HCT116 (cell line): ENCODE measurements at regions not wholly inside any gene's neighbourhood (a gene's known extent, or its start where the extent isn't known, plus 50 kb on each side); places are given as distances from the start of the nearest gene placed in this dataset.

Experiments used
- ATAC-seq: fragments of 200-7000 bp; cut with Tn5 transposase; 2 replicates; pipeline ENCODE4 v1.9.1; 2020; ENCODE audit warnings: mild to moderate bottlenecking, moderate library complexity
- BruUV-seq: library from RNA; stranded (reverse); fragments of 400-500 nt; replicated peaks from 2 replicates; lab custom pipeline; 2021; lab: Mats Ljungman, UMichigan
- CTCF ChIA-PET: fragments of 300-600 bp; sonication (Branson Sonifier 250); formaldehyde crosslinking; loops from one replicate; lab custom pipeline; 2021; ENCODE audit warnings: antibody characterized with exemption; lab: Charles Lee
- POLR2A ChIA-PET: fragments of 300-600, 350-600 bp; sonication (Branson Sonifier 250); formaldehyde crosslinking; loops from one replicate; lab custom pipeline; 2021; ENCODE audit warnings: antibody characterized with exemption; lab: Charles Lee
- RAD21 ChIA-PET, 2 experiments: fragments of 300-600 bp; sonication (Branson Sonifier 250); formaldehyde crosslinking; loops; one replicate each; lab custom pipeline; 2023; ENCODE audit warnings: low total read pairs in 2 of 2; ENCODE audit not compliant: uncharacterized antibody in 2 of 2, unreplicated experiment in 2 of 2, low non-redundant PET in 1 of 2; lab: Charles Lee
- DNase-seq: peaks from one replicate; pipeline ENCODE4 v3.0.0-alpha.2; 2010; ENCODE audit warnings: low read depth, low spot score
- H2AFZ ChIP-seq: fragments of 200-600 bp; shearing (Covaris generic), sonication (generic); 2 replicates; pipeline ENCODE4 v1.6.1; 2017; ENCODE audit warnings: low read depth, mixed run types, mixed read lengths, antibody characterized with exemption, low read length; ENCODE audit not compliant: poor library complexity, severe bottlenecking
- H3K27ac ChIP-seq: 2 replicates; pipeline ENCODE4 v1.5.1; 2012; ENCODE audit warnings: low read depth, low read length
- H3K27me3 ChIP-seq: fragments of 200-600 bp; sonication (generic); 2 replicates; pipeline ENCODE4 v1.6.1; 2016; ENCODE audit warnings: mixed run types, low read length, mixed read lengths; ENCODE audit not compliant: insufficient read depth
- H3K36me3 ChIP-seq, 2 experiments: fragments of 200-500 bp in 1 of 2; fragments of 200-600 bp in 1 of 2; sonication (Bioruptor generic) in 1 of 2; sonication (generic) in 1 of 2; 2 replicates each; pipeline versions ENCODE4 v1.5.1 to v1.6.1; 2014 to 2016; ENCODE audit warnings: low read length in 2 of 2, inconsistent platforms in 1 of 2, mixed read lengths in 1 of 2, mixed run types in 1 of 2; ENCODE audit not compliant: insufficient read depth in 2 of 2, control insufficient read depth in 1 of 2
- H3K4me1 ChIP-seq, 2 experiments: fragments of 200-600 bp in 1 of 2; sonication (generic) in 1 of 2; 2 replicates each; pipeline versions ENCODE4 v1.5.1 to v1.6.1; 2012 to 2017; ENCODE audit warnings: low read length in 2 of 2, inconsistent platforms in 1 of 2, mild to moderate bottlenecking in 1 of 2, mixed read lengths in 1 of 2, mixed run types in 1 of 2, moderate library complexity in 1 of 2; ENCODE audit not compliant: insufficient read depth in 2 of 2, control insufficient read depth in 1 of 2
- H3K4me2 ChIP-seq: fragments of 200-600 bp; sonication (generic); 2 replicates; pipeline ENCODE4 v1.6.1; 2017; ENCODE audit warnings: mixed run types, low read length, mixed read lengths
- H3K4me3 ChIP-seq, 2 experiments: fragments of 200-600 bp in 1 of 2; sonication (generic) in 1 of 2; replicated peaks in 1 of 2; 2 replicates each; pipeline ENCODE4 v1.5.1; 2011 to 2016; ENCODE audit warnings: low read length in 2 of 2, control low read depth in 1 of 2, low read depth in 1 of 2, mild to moderate bottlenecking in 1 of 2, mixed read lengths in 1 of 2, mixed run types in 1 of 2
- H3K79me2 ChIP-seq: fragments of 200-600 bp; sonication (generic); 2 replicates; pipeline ENCODE4 v1.6.1; 2017; ENCODE audit warnings: mild to moderate bottlenecking, mixed run types, low read length, moderate library complexity, mixed read lengths; ENCODE audit not compliant: insufficient read depth
- H3K9ac ChIP-seq: fragments of 200-600 bp; sonication (generic); 2 replicates; pipeline ENCODE4 v1.6.1; 2016; ENCODE audit warnings: low read length, mixed read lengths
- H3K9me2 ChIP-seq: fragments of 200-600 bp; sonication (generic), shearing (Covaris generic); 2 replicates; pipeline ENCODE4 v1.6.1; 2017; ENCODE audit warnings: mixed run types, mild to moderate bottlenecking, moderate library complexity; ENCODE audit not compliant: insufficient read depth
- H3K9me3 ChIP-seq, 2 experiments: fragments of 200-500 bp in 1 of 2; fragments of 200-600 bp in 1 of 2; sonication (Bioruptor generic) in 1 of 2; sonication (generic) in 1 of 2; 2 replicates each; pipeline ENCODE4 v1.6.1; 2014 to 2017; ENCODE audit warnings: low read length in 2 of 2, mixed read lengths in 2 of 2, inconsistent platforms in 1 of 2, low read depth in 1 of 2, mild to moderate bottlenecking in 1 of 2, mixed run types in 1 of 2, moderate library complexity in 1 of 2; ENCODE audit not compliant: control insufficient read depth in 1 of 2, insufficient read depth in 1 of 2
- H4K20me1 ChIP-seq: fragments of 200-600 bp; sonication (generic), shearing (Covaris generic); 2 replicates; pipeline ENCODE4 v1.6.1; 2017; ENCODE audit warnings: mixed run types, mild to moderate bottlenecking, moderate library complexity; ENCODE audit not compliant: insufficient read depth
- ATF3 ChIP-seq: IDR thresholded peaks from 2 replicates; pipeline ENCODE4 v1.6.1; 2012
- CBX3 ChIP-seq: IDR thresholded peaks from 2 replicates; pipeline ENCODE4 v1.6.1; 2012; ENCODE audit warnings: low read depth
- EZH2 ChIP-seq: fragments of 200-600 bp; sonication (generic); IDR thresholded peaks from 2 replicates; pipeline ENCODE4 v1.6.1; 2017; ENCODE audit warnings: antibody characterized with exemption, mixed run types
- FOSL1 ChIP-seq: IDR thresholded peaks from 2 replicates; pipeline ENCODE4 v1.6.1; 2012; ENCODE audit warnings: low read depth
- JUND ChIP-seq: IDR thresholded peaks from 2 replicates; pipeline ENCODE4 v1.6.1; 2012
- TCF7L2 ChIP-seq: IDR thresholded peaks from 2 replicates; pipeline ENCODE4 v1.7.0; 2011; ENCODE audit warnings: borderline replicate concordance, inconsistent platforms; ENCODE audit not compliant: insufficient read depth, insufficient read length; ENCODE audit errors: extremely low read depth
- YY1 ChIP-seq: IDR thresholded peaks from 2 replicates; pipeline ENCODE4 v1.6.1; 2011; ENCODE audit warnings: low read length, low read depth, moderate library complexity, mild to moderate bottlenecking; ENCODE audit not compliant: insufficient replicate concordance; ENCODE audit errors: extremely low read depth
- ZFX ChIP-seq: fragments of 450-650 bp; IDR thresholded peaks from 2 replicates; pipeline ENCODE4 v1.6.1; 2017
- ZNF274 ChIP-seq: fragments of 200-500 bp; sonication (Bioruptor generic); IDR thresholded peaks from 2 replicates; pipeline ENCODE4 v1.6.1; 2014; ENCODE audit warnings: mild to moderate bottlenecking, low read depth, low read length, inconsistent platforms
- intact Hi-C: fragments of 100-400 bp; cut with micrococcal nuclease; formaldehyde crosslinking; loops from 2 replicates; pipeline ENCODE4 v1.10.0; 2022

GRCh38 chr12:17759982-17760381, 330.0 kb downstream of the RERGL start:
- CTCF ChIA-PET, result no interaction called here
- intact Hi-C loops, result no loop called here
- Histone ChIP-seq H3K4me2 (no peak overlapping the region), H3K4me3 (no peak overlapping the region), H3K9me2 (no peaks in the 10 kb centered on the region), H3K27me3 (no peaks in the 10 kb centered on the region), H2AFZ (no peak overlapping the region), H3K9ac (no peak overlapping the region), H3K79me2 (no peaks in the 10 kb centered on the region), H4K20me1 (no peaks in the 10 kb centered on the region), H3K9me3 (no peaks in the 10 kb centered on the region; a peak in 1 of 4 replicates), H3K36me3 (no peaks in the 10 kb centered on the region), H3K27ac (no peak overlapping the region), H3K4me1 (no peaks in the 10 kb centered on the region)
- POLR2A ChIA-PET, result no interaction called here
- BruUV-seq, result no TSS peak
- no peak for DNase-seq
- TF ChIP-seq CBX3 (no peak), FOSL1 (no peak), EZH2 (no peak), TCF7L2 (no peak), ZNF274 (no peak), JUND (no peak), ZFX (no peak), YY1 (no peak), ATF3 (no peak)
- no peak for ATAC-seq
- RAD21 ChIA-PET, result no interaction called here
